Upper lobe of right lung (tissue), 1 donor: ENCODE measurements at regions not wholly inside any gene's neighbourhood (a gene's known extent, or its start where the extent isn't known, plus 50 kb on each side); places are given as distances from the start of the nearest gene placed in this dataset.

Experiments used
- ATAC-seq: fragments of 200-7000 bp; cut with Tn5 transposase; one replicate; pipeline ENCODE4 v1.9.1; 2020; ENCODE audit warnings: mild to moderate bottlenecking, moderate library complexity
- DNase-seq: peaks from one replicate; pipeline ENCODE4 v3.0.0-alpha.2; 2020
- H3K27ac ChIP-seq: fragments of 200-600 bp; one replicate; pipeline ENCODE4 v1.8.0; 2022
- H3K27me3 ChIP-seq: fragments of 200-600 bp; one replicate; pipeline ENCODE4 v1.8.0; 2022; ENCODE audit warnings: mild to moderate bottlenecking
- H3K36me3 ChIP-seq: fragments of 200-600 bp; one replicate; pipeline ENCODE4 v1.8.0; 2022
- H3K4me1 ChIP-seq: fragments of 200-600 bp; one replicate; pipeline ENCODE4 v1.8.0; 2022
- H3K4me3 ChIP-seq: fragments of 200-600 bp; one replicate; pipeline ENCODE4 v1.8.0; 2022; ENCODE audit warnings: mild to moderate bottlenecking
- H3K9me3 ChIP-seq: fragments of 200-600 bp; one replicate; pipeline ENCODE4 v1.8.0; 2022
- CTCF ChIP-seq: fragments of 200-600 bp; IDR thresholded peaks from one replicate; pipeline ENCODE4 v1.8.0; 2022; ENCODE audit warnings: antibody characterized with exemption
- intact Hi-C: fragments of 100-400 bp; cut with DNase I; formaldehyde crosslinking; loops from one replicate; pipeline ENCODE4 v1.11.0; 2022
- donor health status: DM: no; HTN: yes; CAD: no; lungs with severe emphysema.

GRCh38 chr1:2948751-2949680 lies 72.3 kb upstream of the ACTRT2 start:
- no peaks in the 10 kb centered on the region for H3K9me3 ChIP-seq
- DNase-seq (peak; percentile 56), ATAC-seq (no peak)
- H3K4me1 ChIP-seq: no peaks in the 10 kb centered on the region
- no peak overlapping the region for H3K27ac ChIP-seq
- H3K4me3 ChIP-seq: no peak overlapping the region
- TF ChIP-seq CTCF: no peak
- H3K36me3 ChIP-seq: no peaks in the 10 kb centered on the region
- intact Hi-C loops: no loop called here
- H3K27me3 ChIP-seq: peaks cover 36% of the 10 kb centered on the region

GRCh38 chr1:2949966-2950925 lies 71.0 kb upstream of the ACTRT2 start:
- peak; percentile 48 for DNase-seq
- Histone ChIP-seq H3K27me3 (peaks cover 36% of the 10 kb centered on the region), H3K36me3 (no peaks in the 10 kb centered on the region), H3K9me3 (no peaks in the 10 kb centered on the region), H3K27ac (no peak overlapping the region), H3K4me3 (no peak overlapping the region), H3K4me1 (no peaks in the 10 kb centered on the region)
- intact Hi-C loops: no loop called here
- TF ChIP-seq CTCF: no peak
- ATAC-seq: no peak

GRCh38 chr1:2950926-2951305 lies 70.4 kb upstream of the ACTRT2 start:
- H3K9me3 ChIP-seq: no peaks in the 10 kb centered on the region
- H3K27ac ChIP-seq: no peak overlapping the region
- no peaks in the 10 kb centered on the region for H3K4me1 ChIP-seq
- H3K4me3 ChIP-seq: no peak overlapping the region
- peaks cover 33% of the 10 kb centered on the region for H3K27me3 ChIP-seq
- no peaks in the 10 kb centered on the region for H3K36me3 ChIP-seq
- intact Hi-C loops: no loop called here
- DNase-seq (peak; percentile 30), ATAC-seq (no peak)
- TF ChIP-seq CTCF: no peak

GRCh38 chr1:2951856-2952255 lies 69.4 kb upstream of the ACTRT2 start:
- ATAC-seq: no peak
- Histone ChIP-seq H3K27ac (no peak overlapping the region), H3K36me3 (no peaks in the 10 kb centered on the region), H3K4me3 (no peak overlapping the region), H3K4me1 (no peaks in the 10 kb centered on the region), H3K27me3 (peaks cover 24% of the 10 kb centered on the region), H3K9me3 (no peaks in the 10 kb centered on the region)
- no peak for TF ChIP-seq CTCF
- peak; percentile 42 for DNase-seq
- intact Hi-C loops: no loop called here

- ATAC-seq (peak; percentile 10), DNase-seq (peak; percentile 38)
- peaks cover 19% of the 10 kb centered on the region for H3K27me3 ChIP-seq
- H3K4me3 ChIP-seq: no peak overlapping the region
- no peak overlapping the region for H3K27ac ChIP-seq
- no peaks in the 10 kb centered on the region for H3K4me1 ChIP-seq
- no peaks in the 10 kb centered on the region for H3K36me3 ChIP-seq
- no peaks in the 10 kb centered on the region for H3K9me3 ChIP-seq
- intact Hi-C loops: no loop called here
- TF ChIP-seq CTCF: no peak
These were observed 68.9 kb upstream of the ACTRT2 start for GRCh38 chr1:2952371-2952770.
